ENCODE measurements at regions not wholly inside any gene's neighbourhood (a gene's known extent, or its start where the extent isn't known, plus 50 kb on each side); places are given as distances from the start of the nearest gene placed in this dataset.
A peak's percentile ranks its signal among the peaks of the same experiment; 100 is the strongest.

DNA sequence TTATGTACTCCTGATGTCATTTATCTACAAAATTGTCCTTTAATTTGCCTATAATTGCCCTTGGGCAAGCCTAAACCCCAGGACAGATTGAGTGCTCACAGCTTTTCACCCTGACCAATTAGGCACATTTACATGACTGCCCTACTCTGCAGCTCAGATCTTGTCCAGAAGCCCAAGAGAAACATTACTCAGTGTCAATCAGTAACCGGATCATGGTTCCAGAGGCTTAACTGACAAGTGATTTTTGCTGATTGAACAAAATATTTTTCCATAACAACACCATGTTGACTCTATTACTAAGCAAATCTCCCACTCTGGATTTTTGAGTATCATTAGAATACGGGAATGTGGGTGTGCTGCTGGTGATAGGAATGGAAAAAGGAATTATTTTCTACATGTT, 465.4 kb upstream of the TNP1 start:
- Histone ChIP-seq H3K9ac (ENCODE audit: insufficient read depth, low read depth, low read length) (no peak overlapping the region), H3K4me1 (ENCODE audit: insufficient read depth, low read length) (peaks cover 23% of the 10 kb centered on the region), H3K79me2 (ENCODE audit: insufficient read depth, low read length) (no peaks in the 10 kb centered on the region), H3K4me3 (replicated peaks in 1 of 3; ENCODE audit: insufficient read depth in 1 of 3, low read depth in 2 of 3, low read length in 3 of 3) (no peak overlapping the region), H3K27me3 (ENCODE audit: control insufficient read depth in 1 of 2, insufficient read depth in 2 of 2, low read length in 2 of 2) (no peaks in the 10 kb centered on the region), H3K9me3 (ENCODE audit: low read length) (no peaks in the 10 kb centered on the region; the same call in 1 of the 2 replicates), H2AFZ (ENCODE audit: low read length) (no peak overlapping the region), H3K36me3 (replicated peaks in 1 of 2; ENCODE audit: control insufficient read depth in 1 of 2, insufficient read depth in 2 of 2, low read length in 2 of 2) (no peaks in the 10 kb centered on the region), H3K27ac (ENCODE audit: extremely low read length, insufficient read depth, low read length) (no peak overlapping the region), H4K20me1 (ENCODE audit: insufficient read depth, low read length) (no peaks in the 10 kb centered on the region), H3K4me2 (ENCODE audit: low read depth, low read length) (no peak overlapping the region)
- FAIRE-seq, result no peak
- peak; percentile 40; the same call in 1 of the 2 replicates for TF ChIP-seq FOXA3 (CRISPR knock-in tag; IDR thresholded peaks at IDR 0.05)
- TF ChIP-seq ZSCAN30 (CRISPR knock-in tag; IDR thresholded peaks at IDR 0.05), result no peak
- TF ChIP-seq MAFK (conservative IDR thresholded peaks at IDR 0.05 in 1 of 2, IDR thresholded peaks at IDR 0.05 in 1 of 2; ENCODE audit: low read length in 2 of 2), result peak; percentile 99
- TF ChIP-seq ZNF570 (CRISPR knock-in tag; IDR thresholded peaks at IDR 0.05; ENCODE audit: borderline replicate concordance), result no peak
- TF ChIP-seq PAF1 (CRISPR knock-in tag; IDR thresholded peaks at IDR 0.05), result no peak
- no peak for TF ChIP-seq SETDB1 (CRISPR knock-in tag; IDR thresholded peaks at IDR 0.05; ENCODE audit: borderline replicate concordance)
- TF ChIP-seq MAFF (IDR thresholded peaks at IDR 0.05; ENCODE audit: low read depth, low read length), result peak; percentile 99
- no peak for TF ChIP-seq ZNF607 (CRISPR knock-in tag; IDR thresholded peaks at IDR 0.05; ENCODE audit: borderline replicate concordance)
- TF ChIP-seq NFE2L2 (IDR thresholded peaks at IDR 0.05; ENCODE audit: low read length), result peak; percentile 62
- peak; percentile 58; the same call in 1 of the 2 replicates for TF ChIP-seq PBX2 (CRISPR knock-in tag; IDR thresholded peaks at IDR 0.05)
- no peak for TF ChIP-seq PTBP1 (IDR thresholded peaks at IDR 0.05; ENCODE audit: low read depth, low read length, poor library complexity, severe bottlenecking)
- TF ChIP-seq, protein P1, sequence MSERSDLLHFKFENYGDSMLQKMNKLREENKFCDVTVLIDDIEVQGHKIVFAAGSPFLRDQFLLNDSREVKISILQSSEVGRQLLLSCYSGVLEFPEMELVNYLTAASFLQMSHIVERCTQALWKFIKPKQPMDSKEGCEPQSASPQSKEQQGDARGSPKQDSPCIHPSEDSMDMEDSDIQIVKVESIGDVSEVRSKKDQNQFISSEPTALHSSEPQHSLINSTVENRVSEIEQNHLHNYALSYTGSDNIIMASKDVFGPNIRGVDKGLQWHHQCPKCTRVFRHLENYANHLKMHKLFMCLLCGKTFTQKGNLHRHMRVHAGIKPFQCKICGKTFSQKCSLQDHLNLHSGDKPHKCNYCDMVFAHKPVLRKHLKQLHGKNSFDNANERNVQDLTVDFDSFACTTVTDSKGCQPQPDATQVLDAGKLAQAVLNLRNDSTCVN (CRISPR knock-in tag; IDR thresholded peaks at IDR 0.05; ENCODE audit: borderline replicate concordance), result peak; percentile 73; the same call in 1 of the 2 replicates
- in situ Hi-C loops (cut with HindIII; ENCODE audit: extremely low pct_ligation_motif_present, low pct_unique_long_range_greater_than_20kb), result loop anchor here (25.0 kb wide), 1 partner anchor 813 kb away; no protein-coding TSS in a partner anchor
- ChIA-PET POLR2A (no interaction called here), CTCF (ENCODE audit: low intra/inter-chr PET ratio, low total read pairs) (no interaction called here)
- intact Hi-C loops (cut with micrococcal nuclease; ENCODE audit: unreplicated experiment), result no loop called here
- no TSS peak for BruUV-seq (replicated peaks)
- DNase-seq (ENCODE audit: low spot score), result peak; percentile 45
- WGBS (ENCODE audit: low lambda C conversion rate), result 5% methylated on average over 2 of the region's 2 CpGs
- peak; percentile 70 for ATAC-seq
